HFF-Myc (cell line): ENCODE measurements at regions not wholly inside any gene's neighbourhood (a gene's known extent, or its start where the extent isn't known, plus 50 kb on each side); places are given as distances from the start of the nearest gene placed in this dataset.
A peak's percentile ranks its signal among the peaks of the same experiment; 100 is the strongest.

Experiments used
- DNase-seq: peaks from one replicate; pipeline ENCODE4 v3.0.0-alpha.2; 2011; ENCODE audit warnings: low read depth; ENCODE audit errors: extremely low read depth
- H3K4me3 ChIP-seq: replicated peaks from 2 replicates; pipeline ENCODE4 v1.5.1; 2011; ENCODE audit warnings: low read depth, mild to moderate bottlenecking, control low read depth, low read length
- TF ChIP-seq, protein P1 (sequence below): IDR thresholded peaks from 2 replicates; pipeline ENCODE4 v1.5.1; 2012; ENCODE audit warnings: mild to moderate bottlenecking, low read depth, low read length, control low read depth; ENCODE audit errors: missing control alignments

DNA sequence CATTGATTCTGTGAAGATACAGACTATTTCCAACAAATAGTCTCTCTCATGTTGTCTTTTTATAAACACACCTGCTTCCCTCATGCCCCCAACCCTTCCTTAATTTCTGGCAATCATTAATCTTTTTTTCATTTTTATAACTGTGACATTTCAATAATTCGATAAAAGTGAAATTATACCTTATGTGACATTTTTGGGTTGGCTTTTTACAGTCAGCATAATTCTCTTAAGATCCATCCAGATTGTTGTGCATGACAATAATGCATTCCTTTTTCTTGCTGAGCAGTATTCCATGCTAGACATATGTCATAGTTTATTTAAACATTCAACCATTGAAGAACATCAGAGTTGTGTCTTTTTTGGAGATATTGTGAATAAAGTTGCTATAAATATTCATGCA, 541.8 kb upstream of the VRK2 start:
- no peak overlapping the region for H3K4me3 ChIP-seq
- no peak for DNase-seq
- TF ChIP-seq, protein P1, sequence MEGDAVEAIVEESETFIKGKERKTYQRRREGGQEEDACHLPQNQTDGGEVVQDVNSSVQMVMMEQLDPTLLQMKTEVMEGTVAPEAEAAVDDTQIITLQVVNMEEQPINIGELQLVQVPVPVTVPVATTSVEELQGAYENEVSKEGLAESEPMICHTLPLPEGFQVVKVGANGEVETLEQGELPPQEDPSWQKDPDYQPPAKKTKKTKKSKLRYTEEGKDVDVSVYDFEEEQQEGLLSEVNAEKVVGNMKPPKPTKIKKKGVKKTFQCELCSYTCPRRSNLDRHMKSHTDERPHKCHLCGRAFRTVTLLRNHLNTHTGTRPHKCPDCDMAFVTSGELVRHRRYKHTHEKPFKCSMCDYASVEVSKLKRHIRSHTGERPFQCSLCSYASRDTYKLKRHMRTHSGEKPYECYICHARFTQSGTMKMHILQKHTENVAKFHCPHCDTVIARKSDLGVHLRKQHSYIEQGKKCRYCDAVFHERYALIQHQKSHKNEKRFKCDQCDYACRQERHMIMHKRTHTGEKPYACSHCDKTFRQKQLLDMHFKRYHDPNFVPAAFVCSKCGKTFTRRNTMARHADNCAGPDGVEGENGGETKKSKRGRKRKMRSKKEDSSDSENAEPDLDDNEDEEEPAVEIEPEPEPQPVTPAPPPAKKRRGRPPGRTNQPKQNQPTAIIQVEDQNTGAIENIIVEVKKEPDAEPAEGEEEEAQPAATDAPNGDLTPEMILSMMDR = no peak

GRCh38 chr2:57509189-57509588, 537.4 kb upstream of the VRK2 start:
- no peak for DNase-seq
- TF ChIP-seq, protein P1 = no peak
- H3K4me3 ChIP-seq = no peak overlapping the region

DNA sequence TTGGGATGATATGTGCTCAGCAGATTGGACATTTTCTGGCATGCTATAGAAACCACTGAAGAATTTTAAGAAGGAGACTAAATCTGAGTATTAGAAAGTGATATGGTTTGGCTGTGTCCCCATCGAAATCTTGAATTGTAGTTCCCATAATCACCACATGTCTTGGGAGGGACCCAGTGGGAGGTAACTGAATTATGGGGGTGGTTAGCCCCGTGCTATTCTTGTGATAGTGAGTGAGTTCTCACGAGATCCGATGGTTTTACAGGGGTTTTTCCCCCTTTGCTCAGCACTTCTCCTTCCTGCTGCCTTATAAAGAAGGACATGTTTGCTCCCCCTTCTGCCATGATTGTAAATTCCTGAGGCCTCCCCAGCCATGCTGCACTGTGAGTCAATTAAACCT, 535.9 kb upstream of the VRK2 start:
- TF ChIP-seq, protein P1 = no peak
- DNase-seq = no peak
- H3K4me3 ChIP-seq = no peak overlapping the region

- DNase-seq = no peak
- TF ChIP-seq, protein P1 = no peak
- H3K4me3 ChIP-seq = no peak overlapping the region
Observed at GRCh38 chr2:57515366-57515765, 531.2 kb upstream of the VRK2 start.

- peak; percentile 2 for DNase-seq
- no peak overlapping the region for H3K4me3 ChIP-seq
- TF ChIP-seq, protein P1 = peak; percentile 19
Observed at GRCh38 chr2:57516698-57517340, 529.8 kb upstream of the VRK2 start.

DNA sequence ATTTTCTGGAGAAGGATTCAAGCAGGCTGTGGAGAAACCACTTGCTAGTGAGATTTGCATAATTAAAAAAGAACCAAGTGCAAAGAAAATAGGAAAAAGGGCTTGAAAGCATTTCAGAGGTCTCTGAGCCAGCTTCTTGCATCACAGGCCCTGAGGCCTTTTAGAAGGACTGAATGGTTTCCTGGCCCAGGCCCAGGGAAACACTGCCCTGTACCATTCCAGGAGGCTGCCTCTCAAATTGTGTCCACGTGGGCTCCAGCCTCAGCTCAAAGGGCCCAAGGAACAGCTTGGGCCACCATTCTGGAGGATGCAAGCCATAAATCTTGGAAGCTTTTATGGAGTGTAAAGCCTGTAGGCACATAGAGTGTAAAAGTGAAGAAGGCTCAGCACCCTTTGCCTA, 523.3 kb upstream of the VRK2 start:
- TF ChIP-seq, protein P1 = no peak
- no peak overlapping the region for H3K4me3 ChIP-seq
- no peak for DNase-seq

DNA sequence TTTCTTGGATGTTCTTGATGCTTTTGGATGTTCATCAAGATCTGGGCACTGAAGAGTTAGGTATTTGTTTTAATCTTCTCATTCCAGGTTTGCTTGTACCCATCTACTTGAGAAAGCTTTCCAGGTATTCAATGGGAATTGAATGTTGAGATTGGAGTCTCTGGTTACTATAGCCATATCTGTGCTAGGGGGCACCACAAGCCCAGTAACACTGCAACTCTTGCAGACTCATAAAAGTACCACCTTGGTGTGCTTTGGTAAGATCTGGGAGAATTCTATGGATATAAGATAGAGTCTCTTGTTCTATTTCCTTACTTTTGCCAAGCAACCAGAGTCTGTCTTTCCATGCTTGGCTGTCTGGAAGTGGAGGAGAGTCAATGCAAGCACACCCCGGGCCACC, 518.9 kb upstream of the VRK2 start:
- TF ChIP-seq, protein P1 = no peak
- no peak for DNase-seq
- H3K4me3 ChIP-seq = no peak overlapping the region
